Prostate gland (tissue), 2 donors: ENCODE measurements at regions not wholly inside any gene's neighbourhood (a gene's known extent, or its start where the extent isn't known, plus 50 kb on each side); places are given as distances from the start of the nearest gene placed in this dataset.

Experiments
- DNase-seq: peaks from one replicate; pipeline ENCODE4 v3.0.0-alpha.2; 2019; ENCODE audit warnings: low spot score
- H3K27ac ChIP-seq, 2 donors: fragments of 200-600 bp; sonication (generic); 2 replicates each; pipeline ENCODE4 v1.5.1; 2017 to 2019
- H3K27me3 ChIP-seq: fragments of 200-600 bp; sonication (generic); replicated peaks from 2 replicates; pipeline ENCODE4 v1.5.1; 2019; ENCODE audit not compliant: insufficient read depth
- H3K36me3 ChIP-seq, 2 donors: fragments of 200-600 bp; sonication (generic); 1 replicate in 1 of 2; 2 replicates in 1 of 2; pipeline versions ENCODE4 v1.5.1 to v1.8.1; 2017 to 2019
- H3K4me1 ChIP-seq: fragments of 200-600 bp; sonication (generic); replicated peaks from 2 replicates; pipeline ENCODE4 v1.5.1; 2019
- H3K4me3 ChIP-seq, 2 donors: fragments of 200-600 bp; sonication (generic); 2 replicates each; pipeline ENCODE4 v1.5.1; 2017 to 2019
- H3K9me3 ChIP-seq: fragments of 200-600 bp; sonication (generic); 2 replicates; pipeline ENCODE4 v1.5.1; 2017
- POLR2A ChIP-seq: fragments of 450-650 bp; IDR thresholded peaks from one replicate; pipeline ENCODE4 v1.6.1; 2016; ENCODE audit warnings: antibody characterized with exemption, mild to moderate bottlenecking
- POLR2AphosphoS5 ChIP-seq: sonication (generic); formaldehyde crosslinking; IDR thresholded peaks from one replicate; pipeline ENCODE4 v1.6.1; 2017; ENCODE audit warnings: antibody characterized with exemption
- WGBS: methylation state at CpG from one replicate; pipeline ENCODE4 v1.1.5; 2018; 5-methylcytosine and 5-hydroxymethylcytosine counted together
- intact Hi-C: fragments of 100-400 bp; cut with DNase I; formaldehyde crosslinking; loops from one replicate; pipeline ENCODE4 v1.14.2; 2022
- TF ChIP-seq, protein P1 (sequence below), 4 experiments: fragments of 200-600 bp in 2 of 4; fragments of 450-650 bp in 2 of 4; sonication (generic) in 2 of 4; IDR thresholded peaks; 1 replicate in 3 of 4; 2 replicates in 1 of 4; pipeline ENCODE4 v1.5.1; 2016 to 2019; ENCODE audit warnings: antibody characterized with exemption in 4 of 4, mild to moderate bottlenecking in 2 of 4, moderate library complexity in 2 of 4

DNA sequence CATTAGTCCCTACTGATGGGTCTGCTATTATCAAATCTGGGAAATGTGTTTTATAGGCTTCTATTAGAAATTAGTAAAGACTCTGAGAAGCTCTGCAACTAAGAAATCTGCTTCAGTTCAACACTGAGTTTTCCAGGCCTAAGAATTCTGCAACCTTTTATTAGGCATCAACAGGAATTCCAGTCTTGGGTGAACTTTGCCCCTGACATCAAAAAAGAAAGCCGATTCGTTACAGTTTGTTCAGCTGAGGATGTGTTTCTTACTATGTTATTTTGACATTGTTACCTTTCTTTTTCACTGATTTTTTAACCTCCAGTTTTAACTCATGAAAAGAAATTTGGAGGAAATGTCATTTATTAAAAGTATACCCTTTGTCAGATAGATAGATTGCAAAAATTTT, 131.5 kb upstream of the KCNH8 start:
- H3K4me1 ChIP-seq, result no peaks in the 10 kb centered on the region
- no peak for TF ChIP-seq POLR2AphosphoS5
- TF ChIP-seq, protein P1, sequence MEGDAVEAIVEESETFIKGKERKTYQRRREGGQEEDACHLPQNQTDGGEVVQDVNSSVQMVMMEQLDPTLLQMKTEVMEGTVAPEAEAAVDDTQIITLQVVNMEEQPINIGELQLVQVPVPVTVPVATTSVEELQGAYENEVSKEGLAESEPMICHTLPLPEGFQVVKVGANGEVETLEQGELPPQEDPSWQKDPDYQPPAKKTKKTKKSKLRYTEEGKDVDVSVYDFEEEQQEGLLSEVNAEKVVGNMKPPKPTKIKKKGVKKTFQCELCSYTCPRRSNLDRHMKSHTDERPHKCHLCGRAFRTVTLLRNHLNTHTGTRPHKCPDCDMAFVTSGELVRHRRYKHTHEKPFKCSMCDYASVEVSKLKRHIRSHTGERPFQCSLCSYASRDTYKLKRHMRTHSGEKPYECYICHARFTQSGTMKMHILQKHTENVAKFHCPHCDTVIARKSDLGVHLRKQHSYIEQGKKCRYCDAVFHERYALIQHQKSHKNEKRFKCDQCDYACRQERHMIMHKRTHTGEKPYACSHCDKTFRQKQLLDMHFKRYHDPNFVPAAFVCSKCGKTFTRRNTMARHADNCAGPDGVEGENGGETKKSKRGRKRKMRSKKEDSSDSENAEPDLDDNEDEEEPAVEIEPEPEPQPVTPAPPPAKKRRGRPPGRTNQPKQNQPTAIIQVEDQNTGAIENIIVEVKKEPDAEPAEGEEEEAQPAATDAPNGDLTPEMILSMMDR (IDR thresholded peaks at IDR 0.05), result no peak
- TF ChIP-seq POLR2A, result no peak
- no peak overlapping the region for H3K27ac ChIP-seq
- H3K9me3 ChIP-seq, result no peaks in the 10 kb centered on the region
- no peak overlapping the region for H3K4me3 ChIP-seq
- no peaks in the 10 kb centered on the region for H3K27me3 ChIP-seq
- DNase-seq, result no peak
- intact Hi-C loops, result no loop called here
- H3K36me3 ChIP-seq, result no peaks in the 10 kb centered on the region
- WGBS, result 78% methylated on average over 2 of the region's 2 CpGs

DNA sequence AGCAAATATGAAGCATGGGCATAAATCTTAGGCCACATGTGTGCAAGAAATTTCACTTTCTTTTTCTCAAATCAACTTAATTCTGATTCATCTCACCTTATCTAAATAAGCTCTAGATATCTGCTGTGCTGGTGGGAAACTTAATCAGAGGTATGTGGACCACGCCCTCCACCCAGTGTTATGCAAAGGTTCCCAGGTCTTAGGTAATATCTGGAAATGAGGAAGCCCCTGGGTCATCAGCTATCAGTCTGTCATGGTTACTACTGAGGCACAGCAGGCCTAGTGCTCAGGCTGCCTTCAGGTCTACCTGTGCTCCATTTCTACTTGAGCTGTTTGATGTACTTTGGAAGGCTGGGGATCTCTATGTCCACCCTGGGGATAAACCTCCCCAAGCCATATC, 134.4 kb upstream of the KCNH8 start:
- H3K4me3 ChIP-seq, result no peak overlapping the region
- 86% methylated on average over 1 of the region's 1 CpG for WGBS
- intact Hi-C loops, result no loop called here
- no peaks in the 10 kb centered on the region for H3K27me3 ChIP-seq
- TF ChIP-seq, protein P1 (IDR thresholded peaks at IDR 0.05), result no peak
- TF ChIP-seq POLR2AphosphoS5, result no peak
- TF ChIP-seq POLR2A, result no peak
- no peak for DNase-seq
- H3K27ac ChIP-seq, result no peak overlapping the region
- no peaks in the 10 kb centered on the region for H3K4me1 ChIP-seq
- no peaks in the 10 kb centered on the region for H3K9me3 ChIP-seq
- no peaks in the 10 kb centered on the region for H3K36me3 ChIP-seq

DNA sequence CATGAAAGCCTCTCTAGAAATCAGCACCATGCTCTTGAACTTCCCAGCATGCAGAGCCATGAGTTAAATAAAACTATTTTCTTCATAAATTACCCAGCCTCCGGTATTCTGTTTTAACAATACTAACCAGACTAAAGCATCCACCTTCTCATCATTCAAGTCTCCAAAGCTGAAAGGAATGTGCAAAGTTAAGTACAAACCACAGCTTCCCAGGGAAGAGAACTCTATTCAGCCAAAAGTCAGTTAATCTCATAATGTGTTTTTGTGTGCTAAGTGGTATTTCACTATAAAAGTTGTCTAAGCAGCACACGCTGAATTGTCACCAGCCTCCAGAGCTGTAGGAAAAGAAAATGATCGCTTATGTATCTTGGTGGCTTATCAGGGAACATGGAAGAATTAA, 135.5 kb upstream of the KCNH8 start:
- no peak overlapping the region for H3K4me3 ChIP-seq
- DNase-seq, result no peak
- no peaks in the 10 kb centered on the region for H3K36me3 ChIP-seq
- TF ChIP-seq, protein P1 (IDR thresholded peaks at IDR 0.05), result no peak
- TF ChIP-seq POLR2AphosphoS5 (no peak), POLR2A (no peak)
- no peaks in the 10 kb centered on the region for H3K4me1 ChIP-seq
- no peaks in the 10 kb centered on the region for H3K9me3 ChIP-seq
- no peak overlapping the region for H3K27ac ChIP-seq
- 70% methylated on average over 3 of the region's 3 CpGs for WGBS
- no peaks in the 10 kb centered on the region for H3K27me3 ChIP-seq
- intact Hi-C loops, result no loop called here

DNA sequence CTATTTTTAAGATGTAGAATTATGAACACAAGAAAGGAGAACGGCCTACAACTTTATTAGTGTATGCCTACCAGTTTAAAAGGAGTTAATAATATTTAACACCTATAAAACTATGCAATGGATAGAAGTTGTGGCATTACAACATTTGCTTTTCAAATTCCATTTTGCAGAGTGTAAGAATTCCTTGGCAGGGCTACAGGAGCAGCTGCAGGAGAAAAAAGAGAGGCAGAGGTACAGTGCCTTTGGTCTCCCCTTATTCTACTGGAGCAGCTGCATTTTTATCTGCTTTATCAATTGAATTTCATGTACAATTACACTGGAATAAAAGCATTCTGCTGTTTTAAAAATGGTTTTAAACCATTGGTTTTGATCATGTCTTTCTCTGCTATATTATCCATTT, 145.7 kb upstream of the KCNH8 start:
- Histone ChIP-seq H3K36me3 (no peaks in the 10 kb centered on the region), H3K27ac (no peak overlapping the region), H3K27me3 (no peaks in the 10 kb centered on the region), H3K9me3 (no peaks in the 10 kb centered on the region), H3K4me1 (no peaks in the 10 kb centered on the region), H3K4me3 (no peak overlapping the region)
- DNase-seq, result no peak
- intact Hi-C loops, result no loop called here
- no peak for TF ChIP-seq POLR2AphosphoS5
- no peak for TF ChIP-seq POLR2A
- TF ChIP-seq, protein P1 (IDR thresholded peaks at IDR 0.05), result no peak
- 21% methylated on average over 1 of the region's 1 CpG for WGBS

DNA sequence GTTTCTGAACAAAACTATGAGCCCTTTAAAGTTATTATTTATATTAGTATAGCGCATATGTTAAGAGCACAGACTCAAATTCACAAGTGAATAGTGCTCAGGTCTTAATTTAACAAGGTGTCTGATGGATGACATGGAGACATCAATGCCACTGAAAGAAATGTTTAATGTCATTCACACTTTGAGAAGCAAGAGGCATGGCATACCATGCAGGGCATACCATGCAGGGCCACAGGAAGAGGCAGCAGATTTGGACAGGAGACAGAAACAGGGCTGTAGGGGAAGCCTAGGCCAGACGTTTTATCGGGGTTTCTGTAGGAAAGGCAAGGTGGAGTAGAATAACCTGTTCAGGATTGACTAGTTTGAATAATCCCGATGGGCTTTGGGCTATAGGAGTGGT, 150.2 kb upstream of the KCNH8 start:
- H3K27me3 ChIP-seq, result no peaks in the 10 kb centered on the region
- H3K27ac ChIP-seq, result no peak overlapping the region
- H3K36me3 ChIP-seq, result no peaks in the 10 kb centered on the region
- WGBS, result 74% methylated on average over 4 of the region's 4 CpGs
- H3K4me3 ChIP-seq, result no peak overlapping the region
- H3K9me3 ChIP-seq, result no peaks in the 10 kb centered on the region
- DNase-seq, result no peak
- H3K4me1 ChIP-seq, result no peaks in the 10 kb centered on the region
- TF ChIP-seq POLR2A, result no peak
- TF ChIP-seq POLR2AphosphoS5, result no peak
- TF ChIP-seq, protein P1 (IDR thresholded peaks at IDR 0.05), result no peak
- intact Hi-C loops, result no loop called here
